GM18861 (cell line): ENCODE measurements at regions not wholly inside any gene's neighbourhood (a gene's known extent, or its start where the extent isn't known, plus 50 kb on each side); places are given as distances from the start of the nearest gene placed in this dataset.

Experiments used
- ATAC-seq: cut with Tn5 transposase; IDR thresholded peaks from one replicate; pipeline ENCODE4 v1.9.1; 2021; ENCODE audit not compliant: unreplicated experiment

DNA sequence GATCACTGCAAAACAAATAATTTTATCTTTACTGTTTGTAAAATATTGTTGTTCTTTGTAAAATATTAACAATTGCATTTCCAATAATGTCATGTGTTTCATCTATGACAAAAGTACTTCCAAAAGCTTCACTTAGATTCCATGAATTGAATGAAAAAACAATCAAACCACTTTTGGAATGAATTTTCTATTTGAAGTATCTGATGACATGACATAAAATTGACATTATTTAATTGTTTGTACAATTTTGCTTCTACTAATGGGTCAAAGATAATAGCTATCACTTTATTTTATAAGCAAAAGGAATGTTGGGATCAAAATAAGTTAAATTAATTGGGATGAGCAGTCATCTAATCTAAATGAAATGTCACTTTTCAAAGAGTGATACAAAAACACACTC is 684.3 kb downstream of the NR2F1-AS1 start:
- no peak for ATAC-seq

DNA sequence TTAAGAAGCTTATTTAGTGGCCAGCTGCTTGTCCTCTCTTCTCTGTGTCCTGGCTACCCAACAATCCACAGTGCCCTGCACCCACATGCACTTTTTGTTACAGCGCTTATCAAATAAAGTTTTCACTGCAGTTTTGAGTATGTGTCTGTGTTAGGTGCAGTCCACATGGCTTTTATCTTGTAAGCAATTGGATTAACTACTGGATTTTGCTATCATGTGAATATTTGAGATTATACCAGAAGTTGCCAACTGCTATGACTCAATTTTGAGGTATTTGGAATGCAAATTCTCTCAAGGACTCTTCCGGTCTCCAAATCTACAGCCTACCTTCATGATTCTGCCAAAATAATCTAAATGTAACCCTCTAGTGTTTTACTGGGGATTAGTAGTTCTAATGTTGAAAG is 690.2 kb downstream of the NR2F1-AS1 start:
- no peak for ATAC-seq

DNA sequence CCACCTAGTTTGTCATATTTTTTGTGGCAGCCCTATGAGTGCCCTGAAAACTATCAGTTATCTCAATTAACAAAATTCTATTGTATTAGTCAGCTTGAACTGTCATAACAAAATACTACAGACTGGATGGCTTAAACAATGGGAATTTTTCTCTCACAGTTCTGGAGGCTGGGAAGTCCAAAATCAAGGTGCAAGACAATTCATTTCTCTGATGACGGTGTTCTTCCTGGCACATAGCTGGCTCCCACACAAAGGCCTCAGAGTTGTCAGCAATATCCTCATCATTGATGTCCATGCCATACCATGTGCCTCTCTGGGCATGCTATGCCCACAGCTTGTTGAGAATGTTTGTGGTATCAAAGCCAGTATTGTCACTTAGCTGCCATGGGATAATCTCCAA is 691.9 kb downstream of the NR2F1-AS1 start:
- ATAC-seq, result no peak

DNA sequence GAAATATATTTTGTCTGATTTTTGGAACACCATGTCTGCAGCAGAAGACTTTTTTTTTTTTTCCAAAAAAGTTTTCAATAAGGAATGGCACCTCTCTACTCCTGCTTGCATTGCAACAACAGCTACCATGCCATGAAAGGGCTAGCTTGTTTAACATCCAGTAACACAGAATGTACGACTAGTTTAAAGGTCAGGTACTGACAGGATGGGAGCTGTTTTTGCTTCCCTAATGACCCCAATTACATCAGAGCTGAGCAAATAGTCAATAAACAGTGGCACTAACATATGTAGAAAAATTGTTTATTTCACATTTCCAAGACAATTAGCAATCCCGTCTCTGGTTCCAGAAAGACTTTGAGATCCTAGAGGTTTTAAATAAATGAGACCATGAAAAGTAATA is 693.8 kb downstream of the NR2F1-AS1 start:
- ATAC-seq, result no peak

DNA sequence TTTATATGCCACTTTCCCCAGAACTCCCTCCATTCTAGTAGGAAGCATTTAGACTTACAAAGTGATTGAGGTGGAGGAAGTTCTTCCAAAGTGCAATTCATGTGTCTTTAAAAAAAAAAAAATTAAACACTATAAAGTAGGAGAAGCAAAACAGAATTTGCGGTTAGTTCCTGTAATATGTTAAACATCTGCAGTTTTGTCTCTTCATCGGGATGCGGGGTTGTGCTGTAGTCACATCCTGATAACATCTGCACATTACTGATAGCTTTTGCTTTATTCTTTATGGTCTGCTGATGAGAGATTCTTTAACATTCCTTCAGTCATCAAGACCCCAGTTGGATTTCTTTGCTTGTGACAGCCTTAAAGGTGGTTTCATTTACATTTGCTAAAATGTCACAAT is 694.3 kb downstream of the NR2F1-AS1 start:
- ATAC-seq, result no peak

DNA sequence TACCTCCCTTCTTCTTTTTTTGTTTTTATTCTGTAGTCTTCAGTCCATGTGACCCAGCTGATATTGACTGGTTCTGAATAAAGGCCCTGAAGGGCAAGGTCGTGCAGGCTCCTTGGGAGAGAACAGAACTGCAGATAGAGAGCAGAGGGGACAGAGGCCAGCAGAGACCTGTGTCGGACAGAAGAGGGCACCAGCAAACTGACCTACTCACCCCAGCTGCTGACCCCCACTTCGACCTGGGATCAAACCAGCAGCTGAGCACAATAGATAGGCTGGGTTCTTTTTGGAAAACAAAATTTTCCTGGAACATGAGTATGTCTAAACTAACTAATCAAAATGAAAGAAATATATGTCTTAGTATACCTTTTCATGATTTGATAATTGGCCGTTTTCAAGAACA is 695.1 kb downstream of the NR2F1-AS1 start:
- ATAC-seq, result no peak

DNA sequence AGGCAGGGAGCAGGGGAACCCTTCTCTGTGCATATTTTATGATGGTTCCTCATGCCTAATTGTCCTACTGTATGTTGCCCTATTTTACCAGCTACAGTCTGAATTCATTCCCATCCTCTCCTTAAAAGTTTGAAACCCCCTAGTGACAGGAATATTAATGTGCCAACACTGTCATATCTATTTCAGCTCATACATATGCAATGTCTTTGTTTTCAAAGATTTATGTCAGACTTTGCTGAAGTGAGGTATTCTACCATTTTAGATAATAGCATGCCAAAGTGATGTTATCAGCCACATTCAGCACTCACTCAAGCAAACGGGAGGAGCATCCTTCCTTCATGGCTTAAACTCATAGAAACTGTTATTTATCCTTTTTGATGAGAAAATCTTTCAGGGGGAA is 696.5 kb downstream of the NR2F1-AS1 start:
- ATAC-seq, result no peak

DNA sequence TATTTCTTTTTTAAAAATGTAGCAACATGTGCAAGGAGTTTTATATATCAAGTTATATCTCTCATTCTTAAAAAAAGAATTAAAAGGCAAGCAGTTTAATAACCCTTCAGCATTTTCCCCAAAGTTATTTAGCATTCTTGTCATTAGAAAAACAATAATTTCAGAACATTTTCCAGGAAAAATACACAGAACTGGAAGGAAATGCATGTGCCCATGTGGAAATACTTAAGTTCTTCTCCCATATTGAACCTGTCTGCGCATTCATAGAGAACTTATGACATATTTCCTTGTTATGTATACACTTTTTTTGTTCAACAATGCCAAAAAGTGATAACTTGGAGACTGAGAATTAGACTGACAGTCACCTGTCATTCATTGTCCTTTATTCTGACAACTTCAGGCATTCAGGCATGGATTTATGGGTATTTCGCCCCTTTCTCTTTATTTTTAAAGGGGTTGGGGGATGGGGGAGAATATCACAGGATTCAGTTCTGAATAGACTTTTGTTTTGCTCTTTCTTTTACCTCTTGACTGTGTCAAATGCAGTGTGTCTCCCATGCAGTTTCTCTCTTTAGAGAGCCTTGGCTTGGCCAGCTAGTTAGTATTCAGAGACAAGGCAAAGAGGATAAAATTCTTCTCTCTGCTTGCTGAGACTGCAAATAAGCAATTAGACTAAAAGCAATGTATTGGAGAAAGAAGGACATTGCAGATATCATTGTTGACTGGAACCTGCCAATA is 701.0 kb downstream of the NR2F1-AS1 start:
- ATAC-seq, result no peak

DNA sequence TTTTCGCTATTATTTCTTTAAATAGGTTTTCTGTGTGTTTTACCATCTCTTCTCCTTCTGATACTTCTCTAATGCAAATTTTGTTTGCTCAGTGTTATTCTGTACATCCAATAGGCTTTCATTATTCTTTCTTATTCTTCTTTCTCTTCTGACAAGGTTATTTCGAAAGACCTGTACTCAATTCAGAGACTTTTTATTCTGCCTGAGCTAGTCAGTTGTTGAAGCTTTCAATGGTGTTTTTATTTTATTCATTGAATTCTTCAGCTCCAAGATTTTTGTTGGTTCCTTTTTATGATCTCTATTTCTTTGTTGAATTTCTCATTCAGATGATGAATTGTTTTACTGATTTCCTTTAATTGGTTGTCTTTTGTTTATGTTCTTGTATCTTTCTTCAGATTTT is 706.2 kb downstream of the NR2F1-AS1 start:
- ATAC-seq, result no peak

DNA sequence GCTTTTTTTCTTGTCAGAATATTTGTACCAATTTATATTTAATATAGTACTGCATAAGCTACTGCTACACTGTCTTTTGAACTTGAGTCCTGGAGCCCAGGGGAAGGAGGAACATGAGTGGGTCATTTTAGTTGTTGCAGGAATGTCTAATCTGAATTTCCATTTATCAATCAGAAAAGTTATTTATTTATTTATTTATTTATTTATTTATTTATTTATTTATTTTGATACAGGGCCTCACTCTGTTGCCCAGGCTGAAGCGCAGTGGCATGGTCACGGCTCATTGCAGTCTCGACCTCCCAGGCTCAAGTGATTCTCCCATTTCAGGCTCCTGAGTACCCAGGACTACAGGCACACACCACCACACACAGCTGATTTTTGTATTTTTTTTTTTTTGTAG is 712.6 kb downstream of the NR2F1-AS1 start:
- no peak for ATAC-seq

DNA sequence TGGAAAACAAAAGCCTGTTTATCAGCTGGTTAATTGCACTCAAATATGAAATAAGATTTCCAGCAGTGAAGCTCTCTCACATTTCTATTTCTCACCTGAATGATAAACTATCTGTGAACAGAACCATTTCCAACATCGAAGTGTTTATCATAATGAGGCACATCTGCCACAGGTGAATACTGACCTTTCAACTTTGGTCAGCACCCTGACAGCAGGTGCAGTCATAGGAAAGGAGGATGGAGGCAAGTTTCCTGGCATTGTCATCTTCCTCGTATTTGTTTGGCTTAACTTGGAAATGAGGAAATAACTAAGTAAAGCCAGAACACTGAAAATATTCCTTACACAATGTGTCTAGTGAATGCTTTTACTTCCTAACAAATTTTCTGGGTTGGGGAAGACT is 716.4 kb downstream of the NR2F1-AS1 start:
- no peak for ATAC-seq

DNA sequence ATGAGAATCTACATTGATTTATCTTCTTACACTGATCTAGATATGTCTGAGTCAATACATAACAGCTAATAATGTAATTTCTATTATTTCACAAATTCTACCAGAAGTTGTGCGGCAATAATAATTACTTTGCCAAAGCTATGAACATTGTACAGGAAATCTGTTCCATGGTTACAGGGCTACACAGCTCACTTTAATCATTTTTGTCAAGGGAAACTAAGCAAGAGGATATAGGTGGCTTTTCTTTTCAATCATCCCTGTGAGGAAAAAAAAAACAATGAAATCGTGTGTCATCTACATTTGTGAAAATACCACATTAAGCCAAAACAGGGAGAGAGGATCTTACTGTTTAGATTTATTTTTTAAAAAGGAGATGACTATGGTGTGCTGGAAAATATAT is 717.4 kb downstream of the NR2F1-AS1 start:
- ATAC-seq, result no peak

DNA sequence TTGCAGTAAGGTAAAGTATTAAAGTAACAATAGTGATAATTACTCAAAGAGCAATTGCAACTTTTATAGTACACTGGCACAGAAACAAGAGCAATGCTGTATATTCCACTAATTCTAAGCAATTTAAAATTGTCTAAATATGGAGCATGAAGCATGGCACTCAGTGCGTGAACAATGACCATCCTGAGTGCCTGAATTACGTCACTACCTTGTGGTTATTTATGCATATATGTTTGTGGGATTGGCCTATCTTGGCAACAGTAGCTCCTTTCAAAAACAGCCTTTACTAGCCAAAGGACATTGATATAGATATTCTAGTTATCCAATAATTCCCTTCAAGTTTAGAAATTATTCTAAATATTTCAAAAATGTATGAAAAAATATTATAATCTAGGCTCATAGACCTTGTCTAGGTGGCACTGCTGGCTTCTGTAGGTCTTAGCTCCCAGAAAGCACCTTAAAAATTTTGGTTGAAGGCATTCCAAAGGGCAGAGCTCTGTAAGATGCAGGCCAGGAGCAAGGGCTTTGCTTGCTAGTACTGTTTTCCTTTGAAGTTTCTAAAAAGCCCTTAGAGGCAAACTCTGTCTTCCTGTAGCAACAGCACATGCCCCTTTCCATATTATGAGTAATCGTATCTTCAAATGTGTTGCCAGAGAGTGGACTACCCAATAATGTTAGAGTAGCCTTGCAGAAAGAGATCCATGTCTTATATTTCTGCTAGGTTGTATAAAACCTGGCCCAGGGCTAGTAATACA is 719.3 kb downstream of the NR2F1-AS1 start:
- ATAC-seq, result no peak

DNA sequence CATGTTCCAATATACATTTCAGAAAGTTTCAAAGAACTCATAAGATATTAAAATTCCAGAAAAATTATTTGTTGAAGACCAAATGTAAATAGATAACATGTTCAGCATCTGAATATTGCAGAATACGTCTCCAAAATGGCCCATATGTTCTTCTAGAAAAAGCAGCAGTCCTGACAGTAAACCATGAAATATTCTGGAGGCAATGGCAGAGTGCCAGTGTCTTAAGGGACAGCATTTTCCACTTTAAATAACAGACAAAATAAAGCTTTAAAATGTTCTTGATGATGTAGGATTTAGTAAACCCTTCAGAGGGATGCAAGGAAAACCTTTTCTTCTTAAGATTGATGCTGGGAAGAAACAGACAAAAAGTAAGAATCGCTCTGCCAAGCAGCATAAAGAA is 721.0 kb downstream of the NR2F1-AS1 start:
- ATAC-seq, result no peak

DNA sequence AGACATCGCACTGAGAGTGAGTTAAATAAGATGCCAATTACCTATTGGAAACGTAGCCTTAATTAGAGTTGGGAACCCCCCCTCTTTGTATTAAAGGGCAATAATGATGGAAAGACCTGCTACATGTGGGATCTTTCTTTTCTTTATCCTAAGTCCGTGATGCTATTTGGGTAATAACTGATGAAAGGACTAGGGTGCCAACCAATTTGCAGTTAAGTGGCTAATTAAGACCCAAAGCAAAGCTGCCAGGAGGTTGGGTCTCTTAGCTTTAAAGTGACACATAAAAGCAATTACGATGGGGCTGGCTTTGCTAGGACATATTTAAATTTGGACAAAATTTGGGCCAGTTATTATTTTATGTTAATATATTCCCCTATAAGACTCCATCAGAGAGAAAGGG is 728.8 kb downstream of the NR2F1-AS1 start:
- ATAC-seq, result no peak

DNA sequence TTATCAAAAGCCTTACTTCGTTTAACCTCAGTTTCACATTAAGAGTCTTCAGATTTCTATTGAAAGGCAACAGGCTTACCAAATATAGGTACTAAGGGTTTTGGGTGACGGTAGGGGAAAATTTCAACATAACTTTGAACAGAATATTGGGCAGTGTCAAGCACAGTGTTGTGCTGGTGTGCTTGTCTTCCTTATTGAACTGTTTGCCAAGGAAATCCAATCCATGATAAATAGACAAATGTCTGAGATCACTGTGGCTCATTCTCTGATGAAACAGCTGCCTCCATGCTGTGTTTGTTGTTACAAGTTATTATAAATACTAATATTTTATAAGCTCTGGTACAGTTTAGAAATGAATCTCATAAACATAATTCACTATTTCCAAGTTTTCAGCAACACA is 730.1 kb downstream of the NR2F1-AS1 start:
- no peak for ATAC-seq

DNA sequence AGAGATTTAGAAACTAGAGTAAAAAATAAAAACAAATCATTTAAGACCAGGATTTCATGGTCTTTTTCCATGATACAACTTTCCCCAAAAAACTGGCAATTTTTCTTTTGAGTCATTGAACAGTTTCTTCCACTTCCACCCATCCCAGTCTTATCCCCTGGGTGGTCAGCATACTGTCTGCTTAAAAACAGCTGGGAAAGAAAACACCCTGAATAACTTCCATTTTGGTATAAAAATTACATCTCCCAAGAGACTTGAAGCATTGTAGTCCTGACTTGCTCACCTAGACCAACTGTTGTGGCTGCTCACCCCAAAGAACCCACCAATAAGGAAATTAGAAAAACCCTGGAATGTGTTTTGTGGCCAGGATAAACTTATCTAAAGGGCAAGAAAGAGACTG is 731.3 kb downstream of the NR2F1-AS1 start:
- ATAC-seq, result no peak

DNA sequence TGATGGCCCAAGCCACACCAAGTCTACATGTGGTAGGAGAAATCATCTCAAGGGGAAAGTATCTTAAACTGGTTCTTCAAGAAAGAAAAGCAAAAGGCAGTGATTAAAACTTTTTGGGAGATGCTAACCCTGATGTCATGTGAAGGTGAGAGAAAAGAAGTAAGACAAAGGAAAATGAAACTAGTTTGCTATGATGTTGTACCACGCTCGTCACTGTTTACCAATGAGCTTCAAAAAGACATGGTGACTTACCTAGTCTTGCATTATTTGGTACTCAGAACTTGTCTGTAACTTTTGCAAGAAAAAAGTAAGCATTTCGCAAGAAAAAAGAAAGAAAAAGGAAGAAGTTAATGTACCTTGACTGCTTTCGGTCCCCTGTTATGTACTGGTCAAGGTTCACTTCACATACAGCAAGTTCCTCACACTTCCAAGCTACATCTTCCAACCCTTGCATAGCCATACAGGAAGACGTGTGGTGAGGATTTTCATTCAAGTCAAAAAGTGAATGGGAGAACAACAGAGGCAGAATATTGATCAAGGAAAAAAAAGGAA is 739.3 kb downstream of the NR2F1-AS1 start:
- no peak for ATAC-seq

DNA sequence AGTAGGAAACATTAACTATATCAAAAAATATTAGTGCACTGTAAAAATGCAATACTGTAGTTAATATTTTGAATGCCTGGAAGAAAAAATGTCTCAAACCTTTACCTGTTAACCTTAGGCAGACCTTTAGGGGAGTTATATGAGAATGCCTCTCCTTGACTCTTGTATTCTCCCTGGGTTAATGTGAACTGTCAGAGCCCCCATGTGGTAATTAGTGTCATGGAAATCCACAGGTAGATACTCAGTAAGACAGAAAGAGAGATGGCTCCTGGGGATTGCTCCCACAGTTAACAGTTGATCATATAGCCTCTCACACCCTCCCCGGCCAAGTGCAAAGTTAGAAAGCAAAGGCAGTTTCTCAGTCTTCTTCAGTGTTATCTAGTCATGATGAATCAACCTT is 742.8 kb downstream of the NR2F1-AS1 start:
- no peak for ATAC-seq

DNA sequence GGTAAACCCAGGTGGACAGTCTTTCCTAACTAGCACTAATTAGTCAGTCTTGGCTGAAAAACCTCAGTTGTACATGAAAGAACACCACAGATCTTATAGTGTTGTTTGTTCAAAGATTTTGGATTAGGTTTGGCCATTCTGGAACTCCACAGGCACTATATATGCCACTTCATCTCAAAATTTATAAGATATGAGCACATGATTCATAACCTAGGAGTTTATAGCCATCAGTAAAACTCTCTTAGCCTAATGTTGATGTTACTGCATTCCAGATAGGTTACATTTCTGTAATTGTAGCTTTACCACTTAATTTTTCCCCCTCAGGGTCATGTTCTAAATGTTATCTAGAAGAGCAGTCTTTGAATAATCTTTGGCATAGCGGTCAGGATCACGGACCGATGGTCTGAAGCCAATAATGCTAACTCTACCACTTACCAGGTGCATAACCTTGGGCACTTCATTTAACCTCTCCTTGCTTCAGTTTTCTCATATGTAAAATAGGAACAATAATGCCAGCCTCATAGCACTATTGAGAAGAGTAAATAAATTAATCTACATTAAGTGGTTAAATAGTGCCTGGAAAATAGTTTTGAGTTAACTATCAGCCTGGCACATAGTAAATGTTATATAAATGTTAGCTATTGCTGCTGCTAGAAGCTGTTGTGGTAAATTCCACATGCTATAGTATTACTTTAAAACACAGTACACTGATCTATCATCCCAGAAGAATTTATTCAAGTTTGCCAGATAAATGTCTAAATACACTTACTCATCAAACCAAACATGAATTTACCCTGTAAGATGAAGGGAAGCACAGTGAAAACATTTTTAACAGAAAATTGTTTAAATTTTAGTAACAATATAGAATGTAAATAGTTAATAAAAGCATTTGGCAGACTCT is 743.9 kb downstream of the NR2F1-AS1 start:
- ATAC-seq, result no peak

DNA sequence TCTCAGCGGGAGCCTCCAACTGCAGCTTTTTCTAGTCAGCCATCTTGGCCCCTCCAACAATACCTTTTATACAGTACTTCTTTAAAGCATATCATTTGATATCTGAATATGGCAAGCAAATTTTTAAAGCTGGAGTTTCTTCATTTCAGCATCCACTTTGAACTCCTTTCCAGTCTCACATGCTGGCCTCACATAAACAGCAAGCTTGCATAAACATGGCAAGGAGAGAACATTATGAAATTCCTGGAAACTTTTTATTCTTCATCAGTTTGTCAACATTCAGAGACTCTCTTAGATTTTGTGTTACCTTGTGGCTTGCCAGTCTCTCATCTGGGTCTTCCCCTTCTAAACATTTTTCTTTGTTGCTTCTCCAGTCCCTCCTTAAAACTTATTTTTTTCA is 745.3 kb downstream of the NR2F1-AS1 start:
- no peak for ATAC-seq
